K562 (cell line): ENCODE measurements at regions not wholly inside any gene's neighbourhood (a gene's known extent, or its start where the extent isn't known, plus 50 kb on each side); places are given as distances from the start of the nearest gene placed in this dataset.

Source experiments
- ATAC-seq: fragments of 200-7000 bp; cut with Tn5 transposase; 3 replicates; pipeline ENCODE4 v1.9.1; 2020; ENCODE audit warnings: moderate library complexity
- BruUV-seq: library from RNA; stranded (reverse); fragments of 400-500 nt; replicated peaks from 2 replicates; lab custom pipeline; 2021; lab: Mats Ljungman, UMichigan
- CTCF ChIA-PET: fragments of 300-600 bp; formaldehyde crosslinking; extraction: SDS; loops from one replicate; lab custom pipeline; 2021; ENCODE audit warnings: low intra/inter-chr PET ratio; lab: Yijun Ruan, JAX
- POLR2A ChIA-PET: fragments of 300-600, 350-650 bp; sonication (Branson Sonifier 250); formaldehyde crosslinking; extraction: SDS; loops from one replicate; lab custom pipeline; 2021; ENCODE audit warnings: antibody characterized with exemption, inconsistent platforms; lab: Yijun Ruan, JAX
- DNase-seq, 4 experiments: peaks; one replicate each; pipeline versions ENCODE4 v3.0.0 to v3.0.0-alpha.2; 2011 to 2018; ENCODE audit warnings: low spot score in 3 of 4, mixed read lengths in 3 of 4; ENCODE audit errors: extremely low read depth in 1 of 4
- FAIRE-seq: peaks from 2 replicates; lab custom pipeline; 2011; peaks lifted over from hg19 to GRCh38; lab: Jason Lieb, UNC
- H2AFZ ChIP-seq: 2 replicates; pipeline ENCODE4 v1.6.0; 2011; ENCODE audit warnings: low read depth, low read length, control low read depth, inconsistent platforms
- H3K27ac ChIP-seq: fragments of 200-600 bp; 3 replicates; pipeline ENCODE4 v1.8.0; 2011; ENCODE audit warnings: low read depth, mild to moderate bottlenecking, control low read depth, inconsistent platforms, low read length, moderate library complexity, mixed read lengths; ENCODE audit errors: extremely low read depth
- H3K27me3 ChIP-seq, 2 experiments: fragments of 300-600 bp in 1 of 2; 2 replicates in 1 of 2; 3 replicates in 1 of 2; pipeline versions ENCODE4 v1.6.0 to v1.8.0; 2011; ENCODE audit warnings: inconsistent platforms in 2 of 2, low read length in 2 of 2, mild to moderate bottlenecking in 1 of 2, mixed read lengths in 1 of 2, moderate library complexity in 1 of 2; ENCODE audit not compliant: control insufficient read depth in 2 of 2, insufficient read depth in 2 of 2
- H3K36me3 ChIP-seq: fragments of 300-600 bp; 3 replicates; pipeline ENCODE4 v1.8.0; 2011; ENCODE audit warnings: mild to moderate bottlenecking, low read length, inconsistent platforms; ENCODE audit not compliant: control insufficient read depth, insufficient read depth
- H3K4me1 ChIP-seq, 2 experiments: fragments of 200-600 bp in 1 of 2; replicated peaks in 1 of 2; 2 replicates in 1 of 2; 3 replicates in 1 of 2; pipeline versions ENCODE4 v1.5.1 to v1.8.0; 2011; ENCODE audit warnings: inconsistent platforms in 2 of 2, low read length in 2 of 2, mild to moderate bottlenecking in 1 of 2, mixed read lengths in 1 of 2, moderate library complexity in 1 of 2; ENCODE audit not compliant: control insufficient read depth in 2 of 2, insufficient read depth in 2 of 2
- H3K4me2 ChIP-seq: 2 replicates; pipeline ENCODE4 v1.6.1; 2011; ENCODE audit warnings: low read length, control low read depth, inconsistent platforms, mixed read lengths; ENCODE audit not compliant: insufficient read depth
- H3K4me3 ChIP-seq: fragments of 200-600 bp; sonication (generic), shearing (Covaris generic); 2 replicates; pipeline ENCODE4 v1.5.1; 2016; ENCODE audit warnings: control low read depth, inconsistent platforms
- H3K79me2 ChIP-seq: fragments of 200-600 bp; 3 replicates; pipeline ENCODE4 v1.8.0; 2011; ENCODE audit warnings: low read length, inconsistent platforms; ENCODE audit not compliant: control insufficient read depth, insufficient read depth
- H3K9ac ChIP-seq, 2 experiments: 2 replicates each; pipeline versions ENCODE4 v1.6.0 to v1.6.1; 2011; ENCODE audit warnings: low read depth in 2 of 2, low read length in 2 of 2, control low read depth in 1 of 2, inconsistent platforms in 1 of 2, mild to moderate bottlenecking in 1 of 2, mixed read lengths in 1 of 2; ENCODE audit not compliant: insufficient read depth in 1 of 2
- H3K9me1 ChIP-seq: one replicate; pipeline ENCODE4 v1.6.0; 2011; ENCODE audit warnings: inconsistent platforms, mild to moderate bottlenecking, low read length, moderate library complexity; ENCODE audit not compliant: control insufficient read depth, insufficient read depth
- H3K9me3 ChIP-seq: replicated peaks from 2 replicates; pipeline ENCODE4 v1.5.1; 2011; ENCODE audit warnings: low read depth, low read length, inconsistent platforms; ENCODE audit not compliant: control insufficient read depth, insufficient read depth
- H4K20me1 ChIP-seq: replicated peaks from 2 replicates; pipeline ENCODE4 v1.6.1; 2011; ENCODE audit warnings: low read length, inconsistent platforms, mixed read lengths; ENCODE audit not compliant: control insufficient read depth, insufficient read depth
- CBFB ChIP-seq: sonication (generic); formaldehyde crosslinking; IDR thresholded peaks from 2 replicates; pipeline ENCODE4 v1.4.0; 2020; ENCODE audit warnings: mild to moderate bottlenecking, missing genetic modification reagents
- COPS2 ChIP-seq: fragments of 450-650 bp; conservative IDR thresholded peaks from 2 replicates; pipeline ENCODE4 v1.6.1; 2016; ENCODE audit warnings: mild to moderate bottlenecking, moderate library complexity
- DPF2 ChIP-seq: fragments of 450-650 bp; IDR thresholded peaks from 2 replicates; pipeline ENCODE4 v1.6.1; 2016
- E4F1 ChIP-seq: fragments of 250-450 bp; sonication (Bioruptor Pico); IDR thresholded peaks from 2 replicates; pipeline ENCODE4 v1.5.0; 2021; ENCODE audit warnings: mild to moderate bottlenecking, borderline replicate concordance
- ETV6 ChIP-seq, 3 experiments: fragments of 150-350 bp in 1 of 3; sonication (generic) in 1 of 3; formaldehyde crosslinking in 1 of 3; IDR thresholded peaks; 2 replicates each; pipeline versions ENCODE4 v1.6.1 to v1.8.0; 2014 to 2022; ENCODE audit warnings: borderline replicate concordance in 2 of 3, low read depth in 2 of 3, antibody characterized with exemption in 1 of 3, low read length in 1 of 3, mild to moderate bottlenecking in 1 of 3, missing genetic modification reagents in 1 of 3
- HDGF ChIP-seq: fragments of 450-650 bp; IDR thresholded peaks from 2 replicates; pipeline ENCODE4 v1.6.1; 2016
- RCOR1 ChIP-seq, 2 experiments: IDR thresholded peaks; 2 replicates each; pipeline ENCODE4 v1.6.1; 2012; ENCODE audit warnings: low read depth in 2 of 2, low read length in 2 of 2, borderline replicate concordance in 1 of 2, improper control_type of control experiment in 1 of 2
- SRSF7 ChIP-seq: fragments of 200-400 bp; formaldehyde crosslinking; optimal IDR thresholded peaks from 2 replicates; pipeline ENCODE3; 2017; ENCODE audit warnings: mild to moderate bottlenecking, low read depth, low read length
- UBTF ChIP-seq, 2 experiments: IDR thresholded peaks; 2 replicates each; pipeline ENCODE4 v1.6.1; 2012; ENCODE audit warnings: improper control_type of control experiment in 2 of 2, low read depth in 2 of 2, low read length in 2 of 2, borderline replicate concordance in 1 of 2
- ZBTB2 ChIP-seq: fragments of 450-650 bp; IDR thresholded peaks from 2 replicates; pipeline ENCODE4 v1.6.1; 2016; ENCODE audit warnings: antibody characterized with exemption
- ZNF695 ChIP-seq: fragments of 450-650 bp; formaldehyde crosslinking; IDR thresholded peaks from 2 replicates; pipeline ENCODE4 v1.4.0; 2020; ENCODE audit warnings: mild to moderate bottlenecking, moderate library complexity
- in situ Hi-C: fragments of 300-500 bp; cut with MboI; formaldehyde crosslinking; loops from 4 replicates; pipeline ENCODE4 v1.15.0; 2018; ENCODE audit warnings: inconsistent platforms, mixed read lengths
- intact Hi-C: fragments of 100-400 bp; cut with micrococcal nuclease; formaldehyde crosslinking; loops from 2 replicates; pipeline ENCODE4 v1.14.2; 2022
- TF ChIP-seq, protein P1 (sequence below): fragments of 250-450 bp; sonication (Bioruptor Pico); IDR thresholded peaks from 2 replicates; pipeline ENCODE4 v1.9.0; 2021; ENCODE audit warnings: mild to moderate bottlenecking

GRCh38 chr18:33838054-33838453 lies 260.0 kb downstream of the ASXL3 start (continued):
- no peak for TF ChIP-seq DPF2
- TF ChIP-seq UBTF (IDR thresholded peaks at IDR 0.05; ENCODE audit: borderline replicate concordance in 1 of 2, low read depth in 2 of 2, low read length in 2 of 2), result no peak
- TF ChIP-seq COPS2, result no peak
- no peak for TF ChIP-seq E4F1 (CRISPR knock-in tag)
- TF ChIP-seq HDGF, result no peak

GRCh38 chr18:33837191-33837590 lies 259.2 kb downstream of the ASXL3 start:
- no peaks in the 10 kb centered on the region for H4K20me1 ChIP-seq
- H3K9me3 ChIP-seq, result no peaks in the 10 kb centered on the region
- CTCF ChIA-PET, result no interaction called here
- DNase-seq (no peak), FAIRE-seq (no peak), ATAC-seq (no peak)
- POLR2A ChIA-PET, result no interaction called here
- H3K9ac ChIP-seq, result no peak overlapping the region
- H3K36me3 ChIP-seq, result no peaks in the 10 kb centered on the region
- TF ChIP-seq RCOR1 (IDR thresholded peaks at IDR 0.05; ENCODE audit: borderline replicate concordance in 1 of 2, low read depth in 2 of 2, low read length in 2 of 2), result no peak
- TF ChIP-seq ZBTB2, result no peak
- TF ChIP-seq CBFB (CRISPR knock-in tag), result no peak
- no peak for TF ChIP-seq ETV6 (IDR thresholded peaks at IDR 0.05; ENCODE audit: borderline replicate concordance in 1 of 2, low read depth in 2 of 2, low read length in 1 of 2)
- TF ChIP-seq ETV6 (CRISPR knock-in tag; IDR thresholded peaks at IDR 0.05; ENCODE audit: borderline replicate concordance), result no peak
- no peak for TF ChIP-seq ZNF695
- TF ChIP-seq, protein P1, sequence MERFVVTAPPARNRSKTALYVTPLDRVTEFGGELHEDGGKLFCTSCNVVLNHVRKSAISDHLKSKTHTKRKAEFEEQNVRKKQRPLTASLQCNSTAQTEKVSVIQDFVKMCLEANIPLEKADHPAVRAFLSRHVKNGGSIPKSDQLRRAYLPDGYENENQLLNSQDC (CRISPR knock-in tag), result no peak
- no peak for TF ChIP-seq SRSF7
- intact Hi-C loops, result loop anchor here (5.0 kb wide), 1 partner anchor 950 kb away; no protein-coding TSS in a partner anchor
- H3K4me1 ChIP-seq, result no peaks in the 10 kb centered on the region
- no peak overlapping the region for H3K27ac ChIP-seq
- H3K4me3 ChIP-seq, result no peak overlapping the region
- in situ Hi-C loops, result no loop called here
- H3K27me3 ChIP-seq, result no peaks in the 10 kb centered on the region
- H3K9me1 ChIP-seq, result no peaks in the 10 kb centered on the region
- H3K79me2 ChIP-seq, result no peaks in the 10 kb centered on the region
- BruUV-seq, result no TSS peak
- no peak overlapping the region for H2AFZ ChIP-seq
- H3K4me2 ChIP-seq, result no peak overlapping the region
